T-helper 2 cell treated with Interferon-gamma antibody and Interleukin-4, amounts not matched to agents 5 μg/mL and 100 μg/mL, for 36 hours (primary cell): ENCODE measurements at regions not wholly inside any gene's neighbourhood (a gene's known extent, or its start where the extent isn't known, plus 50 kb on each side); places are given as distances from the start of the nearest gene placed in this dataset.

Experiments
- DNase-seq: peaks from one replicate; pipeline ENCODE4 v3.0.0; 2021; ENCODE audit warnings: low spot score
- H3K27ac Mint-ChIP-seq: one replicate; pipeline ENCODE4 v1.8.0; 2021; ENCODE audit warnings: mild to moderate bottlenecking, mixed read lengths
- H3K27me3 Mint-ChIP-seq: one replicate; pipeline ENCODE4 v1.8.0; 2021; ENCODE audit warnings: low read depth, mixed read lengths
- H3K36me3 Mint-ChIP-seq: one replicate; pipeline ENCODE4 v1.8.0; 2021; ENCODE audit warnings: low read depth, mixed read lengths
- H3K4me1 Mint-ChIP-seq: one replicate; pipeline ENCODE4 v1.8.0; 2021; ENCODE audit warnings: low read depth, mixed read lengths
- H3K4me3 Mint-ChIP-seq: one replicate; pipeline ENCODE4 v1.8.0; 2022; ENCODE audit warnings: mild to moderate bottlenecking, moderate library complexity, mixed read lengths
- H3K9me3 Mint-ChIP-seq: one replicate; pipeline ENCODE4 v1.8.0; 2021; ENCODE audit warnings: mixed read lengths

DNA sequence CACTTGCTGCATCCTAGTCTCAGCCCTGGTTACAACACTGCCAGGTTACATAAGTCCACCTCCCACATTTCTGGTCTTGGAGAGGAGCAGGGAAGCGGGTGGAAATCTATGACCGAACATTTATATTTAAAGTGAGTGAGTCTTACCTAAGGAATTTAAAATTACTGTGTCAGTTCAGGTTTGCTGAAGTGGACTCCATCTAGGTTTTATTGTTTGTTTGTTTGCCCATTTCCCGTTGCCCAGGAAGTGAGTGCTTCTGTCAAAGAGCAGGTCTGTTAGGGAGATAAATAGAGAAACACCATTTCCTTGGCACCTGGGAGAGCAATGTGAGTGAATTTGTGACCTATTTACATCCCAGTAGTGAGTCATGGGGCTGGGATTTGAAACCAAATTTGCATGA, 179.5 kb downstream of the KIF4B start:
- no peak for DNase-seq
- Mint-ChIP-seq H3K4me1 (no peaks in the 10 kb centered on the region), H3K27ac (no peak overlapping the region), H3K9me3 (no peaks in the 10 kb centered on the region), H3K4me3 (no peak overlapping the region), H3K36me3 (no peaks in the 10 kb centered on the region), H3K27me3 (no peaks in the 10 kb centered on the region)

GRCh38 chr5:155193483-155194107, 180.0 kb downstream of the KIF4B start:
- no peak overlapping the region for H3K27ac Mint-ChIP-seq
- DNase-seq: no peak
- H3K4me3 Mint-ChIP-seq: no peak overlapping the region
- H3K36me3 Mint-ChIP-seq: no peaks in the 10 kb centered on the region
- H3K9me3 Mint-ChIP-seq: no peaks in the 10 kb centered on the region
- no peaks in the 10 kb centered on the region for H3K4me1 Mint-ChIP-seq
- no peaks in the 10 kb centered on the region for H3K27me3 Mint-ChIP-seq

DNA sequence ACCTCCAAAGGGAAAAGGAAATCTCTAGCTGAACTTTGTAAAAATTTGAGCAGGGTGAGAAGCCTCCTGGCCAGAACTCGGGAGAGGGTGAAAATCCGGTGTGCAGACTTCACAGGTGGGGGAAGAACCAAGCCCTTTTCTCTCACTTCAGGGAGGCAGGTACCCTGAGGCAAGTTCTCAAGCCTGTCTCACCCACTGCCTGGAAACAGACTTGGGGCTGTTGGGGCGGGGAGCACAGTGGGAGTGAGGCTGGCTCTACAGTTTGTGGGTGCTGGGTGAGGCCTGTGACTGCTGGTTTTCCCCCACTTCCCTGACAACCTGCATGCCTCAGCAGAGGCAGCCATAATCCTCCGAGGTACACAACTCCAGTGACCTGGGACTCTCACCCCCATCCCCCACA, 187.1 kb downstream of the KIF4B start:
- no peaks in the 10 kb centered on the region for H3K27me3 Mint-ChIP-seq
- no peak for DNase-seq
- H3K36me3 Mint-ChIP-seq: no peaks in the 10 kb centered on the region
- H3K4me1 Mint-ChIP-seq: no peaks in the 10 kb centered on the region
- no peaks in the 10 kb centered on the region for H3K9me3 Mint-ChIP-seq
- H3K27ac Mint-ChIP-seq: no peak overlapping the region
- H3K4me3 Mint-ChIP-seq: no peak overlapping the region

GRCh38 chr5:155211764-155212163, 198.2 kb downstream of the KIF4B start:
- H3K27me3 Mint-ChIP-seq: no peaks in the 10 kb centered on the region
- no peak overlapping the region for H3K4me3 Mint-ChIP-seq
- H3K9me3 Mint-ChIP-seq: no peaks in the 10 kb centered on the region
- H3K4me1 Mint-ChIP-seq: no peaks in the 10 kb centered on the region
- DNase-seq: no peak
- H3K36me3 Mint-ChIP-seq: no peaks in the 10 kb centered on the region
- H3K27ac Mint-ChIP-seq: no peak overlapping the region

GRCh38 chr5:155222393-155222792, 208.8 kb downstream of the KIF4B start:
- H3K27me3 Mint-ChIP-seq: no peaks in the 10 kb centered on the region
- no peaks in the 10 kb centered on the region for H3K36me3 Mint-ChIP-seq
- no peak overlapping the region for H3K4me3 Mint-ChIP-seq
- H3K4me1 Mint-ChIP-seq: no peaks in the 10 kb centered on the region
- DNase-seq: no peak
- H3K27ac Mint-ChIP-seq: no peak overlapping the region
- peaks cover 4% of the 10 kb centered on the region for H3K9me3 Mint-ChIP-seq

DNA sequence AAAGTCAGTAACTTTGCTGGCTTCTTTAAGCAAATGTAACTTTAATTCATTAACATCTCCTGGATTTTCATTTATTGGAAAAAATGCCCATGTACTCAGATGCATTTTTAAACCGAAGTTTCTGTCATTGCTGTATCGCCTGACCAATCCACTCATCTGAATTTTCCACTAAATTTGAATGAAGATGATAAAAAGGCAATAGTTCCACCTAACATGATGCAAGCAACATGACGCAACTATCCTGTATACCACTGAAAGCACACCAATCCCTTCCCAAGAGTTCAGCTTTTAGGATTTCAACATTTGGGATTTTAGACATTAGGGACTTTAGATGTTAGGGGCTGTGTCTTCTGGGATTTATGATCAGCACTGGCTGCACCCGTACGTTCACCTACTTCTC, 215.6 kb downstream of the KIF4B start:
- no peaks in the 10 kb centered on the region for H3K4me1 Mint-ChIP-seq
- H3K27ac Mint-ChIP-seq: no peak overlapping the region
- H3K27me3 Mint-ChIP-seq: no peaks in the 10 kb centered on the region
- no peak overlapping the region for H3K4me3 Mint-ChIP-seq
- peaks cover 4% of the 10 kb centered on the region for H3K9me3 Mint-ChIP-seq
- no peak for DNase-seq
- no peaks in the 10 kb centered on the region for H3K36me3 Mint-ChIP-seq

DNA sequence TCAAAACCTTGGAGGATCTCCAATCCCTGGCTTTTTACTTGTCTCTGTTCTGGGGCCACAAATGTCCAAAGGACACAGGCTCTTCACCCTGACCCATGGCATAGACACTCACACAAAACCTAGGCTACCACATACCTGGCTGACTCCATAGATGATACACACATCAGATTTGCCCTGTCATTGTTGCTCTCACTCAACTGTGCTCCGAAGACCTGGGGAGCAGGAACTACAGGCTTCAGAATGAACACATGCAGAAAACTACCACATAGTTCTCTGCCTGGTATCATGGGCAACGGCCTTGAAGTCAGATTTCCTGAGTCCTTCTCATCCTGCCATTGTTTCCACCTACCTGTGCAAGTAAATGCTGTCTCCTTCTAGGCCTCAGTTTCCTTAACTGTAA, 226.2 kb downstream of the KIF4B start:
- no peaks in the 10 kb centered on the region for H3K27me3 Mint-ChIP-seq
- H3K4me1 Mint-ChIP-seq: no peaks in the 10 kb centered on the region

GRCh38 chr5:155250596-155250995, 237.0 kb downstream of the KIF4B start:
- Mint-ChIP-seq H3K36me3 (no peaks in the 10 kb centered on the region), H3K4me1 (no peaks in the 10 kb centered on the region), H3K9me3 (no peaks in the 10 kb centered on the region)

More for the DNA sequence above, 226.2 kb downstream of the KIF4B start:
- Mint-ChIP-seq H3K36me3 (no peaks in the 10 kb centered on the region), H3K27ac (no peak overlapping the region), H3K9me3 (peaks cover 6% of the 10 kb centered on the region), H3K4me3 (no peak overlapping the region)
- DNase-seq: no peak

DNA sequence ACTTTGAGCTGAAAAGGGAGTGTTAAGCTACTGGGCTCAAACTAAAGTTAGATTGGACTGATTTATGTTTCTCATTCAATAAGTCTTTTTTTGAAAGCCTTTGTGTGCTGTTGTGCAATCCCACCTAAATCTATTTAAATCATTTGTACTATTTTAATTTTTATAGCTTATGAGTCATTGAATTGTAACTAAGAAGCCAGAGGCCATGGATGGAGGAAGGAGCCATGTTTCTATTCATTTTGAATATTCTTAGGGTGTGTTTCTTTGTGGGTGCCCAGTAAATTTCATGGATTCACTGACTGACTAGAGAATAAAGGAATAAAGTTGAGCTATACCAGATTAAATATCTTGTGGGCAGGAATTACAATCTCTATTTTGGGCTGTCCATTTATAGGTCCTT, 238.5 kb downstream of the KIF4B start:
- H3K4me1 Mint-ChIP-seq: no peaks in the 10 kb centered on the region
- no peaks in the 10 kb centered on the region for H3K9me3 Mint-ChIP-seq
- no peak overlapping the region for H3K4me3 Mint-ChIP-seq
- H3K36me3 Mint-ChIP-seq: no peaks in the 10 kb centered on the region
- no peak overlapping the region for H3K27ac Mint-ChIP-seq
- H3K27me3 Mint-ChIP-seq: no peaks in the 10 kb centered on the region
- DNase-seq: no peak

More at GRCh38 chr5:155250596-155250995, 237.0 kb downstream of the KIF4B start:
- Mint-ChIP-seq H3K27me3 (no peaks in the 10 kb centered on the region), H3K27ac (no peak overlapping the region), H3K4me3 (no peak overlapping the region)
- no peak for DNase-seq

- no peaks in the 10 kb centered on the region for H3K9me3 Mint-ChIP-seq
- H3K27me3 Mint-ChIP-seq: no peaks in the 10 kb centered on the region
- no peak overlapping the region for H3K27ac Mint-ChIP-seq
- no peak overlapping the region for H3K4me3 Mint-ChIP-seq
- no peaks in the 10 kb centered on the region for H3K4me1 Mint-ChIP-seq
- no peaks in the 10 kb centered on the region for H3K36me3 Mint-ChIP-seq
- no peak for DNase-seq
These were observed 239.2 kb downstream of the KIF4B start for GRCh38 chr5:155252717-155253116.

DNA sequence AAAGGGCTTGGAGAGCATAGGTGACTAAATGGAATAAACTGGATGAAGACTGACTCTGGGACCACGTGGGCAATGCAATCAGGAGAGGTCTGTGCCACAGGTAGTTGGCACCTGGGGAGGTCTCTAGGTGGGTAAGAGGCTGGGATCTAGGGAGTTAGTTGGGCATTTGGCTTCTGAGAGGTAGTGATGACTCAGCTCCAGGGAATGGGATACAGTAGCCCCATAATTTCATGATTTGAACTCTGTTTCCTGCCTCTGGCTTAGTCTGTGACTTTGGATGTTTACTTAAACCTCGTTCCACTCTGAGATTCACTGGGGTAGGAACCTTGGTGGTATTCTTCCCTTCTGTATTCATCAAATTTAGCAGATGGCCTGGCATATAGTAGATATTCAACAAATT, 240.8 kb downstream of the KIF4B start:
- no peaks in the 10 kb centered on the region for H3K27me3 Mint-ChIP-seq
- no peaks in the 10 kb centered on the region for H3K36me3 Mint-ChIP-seq
- H3K27ac Mint-ChIP-seq: no peak overlapping the region
- no peak for DNase-seq
- no peaks in the 10 kb centered on the region for H3K9me3 Mint-ChIP-seq
- no peaks in the 10 kb centered on the region for H3K4me1 Mint-ChIP-seq
- H3K4me3 Mint-ChIP-seq: no peak overlapping the region

- Mint-ChIP-seq H3K27me3 (no peaks in the 10 kb centered on the region), H3K27ac (no peak overlapping the region), H3K9me3 (no peaks in the 10 kb centered on the region), H3K4me1 (no peaks in the 10 kb centered on the region), H3K36me3 (no peaks in the 10 kb centered on the region), H3K4me3 (no peak overlapping the region)
- no peak for DNase-seq
These were observed 244.6 kb downstream of the KIF4B start for GRCh38 chr5:155258161-155258560.

DNA sequence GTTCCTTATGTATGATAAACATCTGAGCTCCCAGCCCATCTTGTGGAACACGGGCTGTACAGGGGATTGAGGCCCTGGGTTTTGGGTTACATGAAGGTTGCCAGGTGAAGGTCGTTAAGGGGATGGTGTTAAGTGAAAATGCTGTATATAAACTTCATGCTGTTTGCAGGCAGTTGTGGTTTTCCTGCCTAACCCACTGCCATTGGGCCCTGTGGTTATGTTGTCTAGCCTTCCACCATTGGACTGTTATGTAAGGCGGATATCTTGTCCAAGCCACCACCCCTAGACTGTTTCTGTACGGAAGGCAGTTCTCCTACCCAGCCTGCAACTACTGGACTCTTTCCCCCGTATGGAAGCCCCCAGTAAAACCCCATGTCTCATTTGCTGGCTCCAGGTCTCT, 246.1 kb downstream of the KIF4B start:
- H3K27ac Mint-ChIP-seq: no peak overlapping the region
- H3K4me3 Mint-ChIP-seq: no peak overlapping the region
- no peaks in the 10 kb centered on the region for H3K4me1 Mint-ChIP-seq
- H3K36me3 Mint-ChIP-seq: no peaks in the 10 kb centered on the region
- no peaks in the 10 kb centered on the region for H3K27me3 Mint-ChIP-seq
- no peaks in the 10 kb centered on the region for H3K9me3 Mint-ChIP-seq
- DNase-seq: no peak

GRCh38 chr5:155260798-155261197, 247.2 kb downstream of the KIF4B start:
- H3K4me1 Mint-ChIP-seq: no peaks in the 10 kb centered on the region
- H3K27ac Mint-ChIP-seq: no peak overlapping the region
- no peak overlapping the region for H3K4me3 Mint-ChIP-seq
- no peaks in the 10 kb centered on the region for H3K27me3 Mint-ChIP-seq
- no peaks in the 10 kb centered on the region for H3K9me3 Mint-ChIP-seq
- no peak for DNase-seq
- H3K36me3 Mint-ChIP-seq: no peaks in the 10 kb centered on the region

DNA sequence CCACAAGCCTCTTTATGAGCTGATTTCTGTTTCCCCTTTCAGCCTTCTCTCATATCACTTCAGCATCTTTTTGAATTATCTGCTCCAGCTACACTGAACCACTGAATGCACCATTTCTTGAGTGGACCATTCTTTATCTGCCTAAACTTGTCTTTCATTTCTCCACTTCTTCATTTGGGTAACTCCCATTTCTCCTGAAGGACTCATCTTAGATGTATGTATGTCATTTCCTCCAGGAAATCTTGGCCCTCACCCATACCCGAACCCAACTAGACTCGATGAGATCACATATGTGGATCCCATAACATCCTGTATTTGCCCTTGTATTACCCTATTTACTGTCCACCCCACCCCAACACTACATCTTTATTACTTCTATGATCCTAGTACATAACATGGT, 249.8 kb downstream of the KIF4B start:
- no peak for DNase-seq
- Mint-ChIP-seq H3K9me3 (no peaks in the 10 kb centered on the region), H3K27me3 (no peaks in the 10 kb centered on the region), H3K4me3 (no peak overlapping the region), H3K36me3 (no peaks in the 10 kb centered on the region), H3K27ac (no peak overlapping the region), H3K4me1 (no peaks in the 10 kb centered on the region)
